ENCODE measurements at regions not wholly inside any gene's neighbourhood (a gene's known extent, or its start where the extent isn't known, plus 50 kb on each side); places are given as distances from the start of the nearest gene placed in this dataset.

GRCh38 chr1:116842654-116843053 is 67.1 kb upstream of the PTGFRN start:
- Histone ChIP-seq H3K79me2 (ENCODE audit: low read depth) (no peaks in the 10 kb centered on the region), H3K9me3 (ENCODE audit: low read depth) (no peaks in the 10 kb centered on the region), H3K4me3 (no peak overlapping the region), H3F3A (ENCODE audit: low read depth) (no peaks in the 10 kb centered on the region), H3K27ac (no peak overlapping the region), H4K20me1 (ENCODE audit: low read depth) (no peaks in the 10 kb centered on the region), H3K27me3 (no peaks in the 10 kb centered on the region), H3K4me1 (no peaks in the 10 kb centered on the region), H3K9ac (no peak overlapping the region), H2AFZ (replicated peaks) (no peak overlapping the region), H3K4me2 (no peak overlapping the region), H3K36me3 (no peaks in the 10 kb centered on the region)
- Mint-ChIP-seq H3K27me3 (ENCODE audit: insufficient read depth, low read depth) (peaks cover 11% of the 10 kb centered on the region), H3K4me1 (peaks cover 9% of the 10 kb centered on the region), H3K4me3 (no peak overlapping the region), H3K9me3 (peaks cover 3% of the 10 kb centered on the region), H3K27ac (no peak overlapping the region), H3K36me3 (no peaks in the 10 kb centered on the region)
- TF ChIP-seq EZH2 (IDR thresholded peaks at IDR 0.05) (no peak), CTCF (IDR thresholded peaks at IDR 0.05) (no peak), EZH2phosphoT487 (IDR thresholded peaks at IDR 0.05) (no peak)
- no peak for DNase-seq (ENCODE audit: low spot score)

- H3K9me3 Mint-ChIP-seq = peaks cover 3% of the 10 kb centered on the region
- H3K27me3 Mint-ChIP-seq (ENCODE audit: insufficient read depth, low read depth) = peaks cover 6% of the 10 kb centered on the region
- Histone ChIP-seq H4K20me1 (ENCODE audit: low read depth) (no peaks in the 10 kb centered on the region), H3F3A (ENCODE audit: low read depth) (no peaks in the 10 kb centered on the region), H3K4me2 (no peak overlapping the region), H3K9me3 (ENCODE audit: low read depth) (no peaks in the 10 kb centered on the region), H3K27ac (no peak overlapping the region), H3K4me3 (no peak overlapping the region), H3K36me3 (no peaks in the 10 kb centered on the region), H3K9ac (no peak overlapping the region), H3K79me2 (ENCODE audit: low read depth) (no peaks in the 10 kb centered on the region), H3K4me1 (no peaks in the 10 kb centered on the region), H3K27me3 (no peaks in the 10 kb centered on the region), H2AFZ (replicated peaks) (no peak overlapping the region)
- no peak for DNase-seq (ENCODE audit: low spot score)
- H3K4me3 Mint-ChIP-seq = no peak overlapping the region
- H3K27ac Mint-ChIP-seq = no peak overlapping the region
- peaks cover 13% of the 10 kb centered on the region for H3K4me1 Mint-ChIP-seq
- no peaks in the 10 kb centered on the region for H3K36me3 Mint-ChIP-seq
- TF ChIP-seq CTCF (IDR thresholded peaks at IDR 0.05) = no peak
- no peak for TF ChIP-seq EZH2 (IDR thresholded peaks at IDR 0.05)
These were observed 64.9 kb upstream of the PTGFRN start for GRCh38 chr1:116844775-116845174.

- no peaks in the 10 kb centered on the region for H3K9me3 ChIP-seq (ENCODE audit: low read depth)
- Mint-ChIP-seq H3K9me3 (peaks cover 3% of the 10 kb centered on the region), H3K27me3 (ENCODE audit: insufficient read depth, low read depth) (peaks cover 10% of the 10 kb centered on the region), H3K4me1 (peaks cover 16% of the 10 kb centered on the region), H3K27ac (no peak overlapping the region), H3K4me3 (no peak overlapping the region), H3K36me3 (no peaks in the 10 kb centered on the region)
- H3F3A ChIP-seq (ENCODE audit: low read depth) = no peaks in the 10 kb centered on the region
- no peak overlapping the region for H2AFZ ChIP-seq (replicated peaks)
- no peaks in the 10 kb centered on the region for H3K27me3 ChIP-seq
- H3K36me3 ChIP-seq = no peaks in the 10 kb centered on the region
- H3K4me2 ChIP-seq = no peak overlapping the region
- no peak overlapping the region for H3K27ac ChIP-seq
- DNase-seq (ENCODE audit: low spot score) = no peak
- TF ChIP-seq EZH2phosphoT487 (IDR thresholded peaks at IDR 0.05) (no peak), CTCF (IDR thresholded peaks at IDR 0.05) (no peak)
- H3K4me1 ChIP-seq = peaks cover 6% of the 10 kb centered on the region
- H4K20me1 ChIP-seq (ENCODE audit: low read depth) = no peaks in the 10 kb centered on the region
- no peak overlapping the region for H3K9ac ChIP-seq
- H3K4me3 ChIP-seq = no peak overlapping the region
- H3K79me2 ChIP-seq (ENCODE audit: low read depth) = no peaks in the 10 kb centered on the region
These were observed 62.5 kb upstream of the PTGFRN start for GRCh38 chr1:116847190-116847589.
